ENCODE measurements at regions not wholly inside any gene's neighbourhood (a gene's known extent, or its start where the extent isn't known, plus 50 kb on each side); places are given as distances from the start of the nearest gene placed in this dataset.

DNA sequence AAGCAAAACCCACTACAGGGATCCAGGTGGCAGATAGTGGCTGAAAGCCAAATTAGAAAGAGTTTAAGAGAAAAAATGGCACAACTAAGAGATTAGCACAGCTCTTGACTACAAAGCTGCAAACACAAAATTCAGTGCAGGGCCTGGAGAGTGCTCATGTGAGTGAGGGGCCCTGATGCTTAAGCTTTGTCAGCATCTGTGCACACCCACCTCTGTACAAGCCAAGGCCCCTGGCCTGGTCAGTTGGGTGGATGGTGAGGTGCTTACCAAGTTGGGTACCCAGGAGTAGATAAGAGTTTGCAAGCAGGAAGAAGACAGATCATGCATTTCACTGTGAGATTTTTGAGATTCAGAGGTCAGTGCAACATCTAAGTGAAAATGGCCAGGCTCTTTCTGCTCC is 62.7 kb upstream of the ATP1B1 start:
- no peak overlapping the region for H3K27ac ChIP-seq
- intact Hi-C loops (cut with DNase I) = no loop called here
- no peaks in the 10 kb centered on the region for H3K4me1 ChIP-seq
- no peaks in the 10 kb centered on the region for H3K27me3 ChIP-seq
- DNase-seq (ENCODE audit: extremely low spot score in 2 of 2) = no peak
- H3K9me3 ChIP-seq = no peaks in the 10 kb centered on the region
- H3K36me3 ChIP-seq = no peaks in the 10 kb centered on the region
- H3K4me3 ChIP-seq = no peak overlapping the region
- TF ChIP-seq POLR2AphosphoS5 (IDR thresholded peaks at IDR 0.05; ENCODE audit: insufficient read depth in 1 of 2, low read depth in 1 of 2) = no peak
- no peak for TF ChIP-seq POLR2A (IDR thresholded peaks at IDR 0.05)
- TF ChIP-seq, protein P1, sequence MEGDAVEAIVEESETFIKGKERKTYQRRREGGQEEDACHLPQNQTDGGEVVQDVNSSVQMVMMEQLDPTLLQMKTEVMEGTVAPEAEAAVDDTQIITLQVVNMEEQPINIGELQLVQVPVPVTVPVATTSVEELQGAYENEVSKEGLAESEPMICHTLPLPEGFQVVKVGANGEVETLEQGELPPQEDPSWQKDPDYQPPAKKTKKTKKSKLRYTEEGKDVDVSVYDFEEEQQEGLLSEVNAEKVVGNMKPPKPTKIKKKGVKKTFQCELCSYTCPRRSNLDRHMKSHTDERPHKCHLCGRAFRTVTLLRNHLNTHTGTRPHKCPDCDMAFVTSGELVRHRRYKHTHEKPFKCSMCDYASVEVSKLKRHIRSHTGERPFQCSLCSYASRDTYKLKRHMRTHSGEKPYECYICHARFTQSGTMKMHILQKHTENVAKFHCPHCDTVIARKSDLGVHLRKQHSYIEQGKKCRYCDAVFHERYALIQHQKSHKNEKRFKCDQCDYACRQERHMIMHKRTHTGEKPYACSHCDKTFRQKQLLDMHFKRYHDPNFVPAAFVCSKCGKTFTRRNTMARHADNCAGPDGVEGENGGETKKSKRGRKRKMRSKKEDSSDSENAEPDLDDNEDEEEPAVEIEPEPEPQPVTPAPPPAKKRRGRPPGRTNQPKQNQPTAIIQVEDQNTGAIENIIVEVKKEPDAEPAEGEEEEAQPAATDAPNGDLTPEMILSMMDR (IDR thresholded peaks at IDR 0.05) = no peak

DNA sequence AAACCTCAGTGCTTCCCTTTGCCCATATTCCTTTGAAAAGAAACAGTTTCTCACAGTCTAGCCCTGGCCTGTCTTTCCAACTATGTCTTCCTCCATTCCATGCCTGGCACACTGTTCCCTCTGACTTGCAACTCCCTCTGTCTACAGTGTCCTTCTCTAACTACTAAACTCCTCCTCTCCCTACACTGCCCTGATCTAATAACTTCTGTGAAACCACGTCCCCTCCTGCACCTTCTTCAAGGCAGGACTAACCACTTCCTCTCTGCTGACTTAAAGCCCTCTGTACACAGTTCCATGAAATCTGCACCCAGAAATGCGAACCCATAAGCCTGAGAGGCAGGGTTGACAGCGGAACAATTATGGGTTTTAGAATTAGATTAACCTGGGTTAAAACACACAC is 62.2 kb upstream of the ATP1B1 start:
- no peaks in the 10 kb centered on the region for H3K27me3 ChIP-seq
- no peak for TF ChIP-seq POLR2AphosphoS5 (IDR thresholded peaks at IDR 0.05; ENCODE audit: insufficient read depth in 1 of 2, low read depth in 1 of 2)
- TF ChIP-seq, protein P1 (IDR thresholded peaks at IDR 0.05) = no peak
- TF ChIP-seq POLR2A (IDR thresholded peaks at IDR 0.05) = no peak
- intact Hi-C loops (cut with DNase I) = no loop called here
- no peaks in the 10 kb centered on the region for H3K36me3 ChIP-seq
- H3K4me3 ChIP-seq = no peak overlapping the region
- H3K27ac ChIP-seq = no peak overlapping the region
- H3K9me3 ChIP-seq = no peaks in the 10 kb centered on the region
- no peak for DNase-seq (ENCODE audit: extremely low spot score in 2 of 2)
- no peaks in the 10 kb centered on the region for H3K4me1 ChIP-seq

DNA sequence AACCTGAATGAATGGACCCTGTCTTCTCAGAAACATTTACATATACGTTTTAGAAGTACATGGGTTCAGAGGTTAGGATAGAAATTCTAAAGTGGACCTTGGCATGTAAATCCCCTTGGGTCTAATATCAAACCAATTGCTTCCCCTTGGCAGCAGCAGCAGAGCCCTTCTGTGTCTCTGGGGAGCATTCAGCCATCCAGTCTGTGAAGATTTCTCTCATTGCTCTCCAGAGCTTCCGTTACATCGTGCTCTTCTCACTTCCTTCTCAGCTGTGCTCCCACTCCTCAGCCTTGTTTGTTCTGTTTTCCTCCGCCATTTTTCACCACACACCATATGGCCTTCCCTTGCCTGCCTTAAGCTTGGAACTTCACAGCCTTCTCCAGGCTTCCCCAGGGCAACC is 61.5 kb upstream of the ATP1B1 start:
- Histone ChIP-seq H3K36me3 (no peaks in the 10 kb centered on the region), H3K27me3 (no peaks in the 10 kb centered on the region), H3K27ac (no peak overlapping the region), H3K9me3 (no peaks in the 10 kb centered on the region), H3K4me1 (no peaks in the 10 kb centered on the region), H3K4me3 (no peak overlapping the region)
- TF ChIP-seq, protein P1 (IDR thresholded peaks at IDR 0.05) = no peak
- TF ChIP-seq POLR2AphosphoS5 (IDR thresholded peaks at IDR 0.05; ENCODE audit: insufficient read depth in 1 of 2, low read depth in 1 of 2) (no peak), POLR2A (IDR thresholded peaks at IDR 0.05) (no peak)
- DNase-seq (ENCODE audit: extremely low spot score in 2 of 2) = no peak
- intact Hi-C loops (cut with DNase I) = no loop called here

DNA sequence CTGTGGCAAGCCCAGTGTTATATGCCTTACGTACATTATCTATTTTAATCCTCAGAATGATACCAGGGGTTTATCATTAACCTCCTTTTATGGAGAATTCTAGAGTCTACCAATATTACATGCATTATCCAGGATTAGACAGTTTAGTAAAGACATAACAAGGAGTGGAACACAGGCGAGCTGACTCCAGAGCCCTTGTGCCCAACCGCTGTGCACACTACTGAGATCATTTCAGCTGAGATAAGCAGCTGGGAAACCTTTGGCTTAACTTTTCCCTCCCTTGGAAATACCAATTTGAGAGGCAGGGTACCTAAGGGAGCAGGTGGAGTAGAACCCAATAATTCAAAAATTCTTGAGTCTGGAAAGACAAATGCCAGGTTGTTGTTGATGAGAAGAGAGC is 59.8 kb upstream of the ATP1B1 start:
- Histone ChIP-seq H3K4me3 (no peak overlapping the region), H3K4me1 (no peaks in the 10 kb centered on the region), H3K27ac (no peak overlapping the region), H3K36me3 (no peaks in the 10 kb centered on the region), H3K27me3 (no peaks in the 10 kb centered on the region), H3K9me3 (no peaks in the 10 kb centered on the region)
- intact Hi-C loops (cut with DNase I) = no loop called here
- TF ChIP-seq, protein P1 (IDR thresholded peaks at IDR 0.05) = no peak
- no peak for TF ChIP-seq POLR2A (IDR thresholded peaks at IDR 0.05)
- TF ChIP-seq POLR2AphosphoS5 (IDR thresholded peaks at IDR 0.05; ENCODE audit: insufficient read depth in 1 of 2, low read depth in 1 of 2) = no peak
- DNase-seq (ENCODE audit: extremely low spot score in 2 of 2) = no peak

DNA sequence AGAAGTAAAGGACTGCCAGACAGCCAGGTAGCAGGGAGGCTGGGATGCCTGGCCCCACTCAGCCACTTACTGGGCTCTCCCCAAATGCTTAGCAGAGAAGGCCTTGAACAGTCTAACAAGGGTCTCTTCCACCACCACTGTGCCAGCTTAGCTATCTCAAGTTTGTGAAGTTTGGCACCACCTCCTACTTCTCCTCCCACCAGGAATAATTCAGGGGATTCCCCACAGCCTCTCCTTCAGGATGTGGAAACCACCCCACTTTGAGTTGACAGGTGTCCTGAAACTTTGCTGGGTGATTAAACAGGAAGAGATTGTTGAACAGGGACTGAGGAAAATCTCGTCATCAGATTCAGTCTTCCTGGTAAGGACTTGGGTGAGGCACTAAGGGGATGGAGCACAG is 59.4 kb upstream of the ATP1B1 start:
- TF ChIP-seq POLR2AphosphoS5 (IDR thresholded peaks at IDR 0.05; ENCODE audit: insufficient read depth in 1 of 2, low read depth in 1 of 2) = no peak
- no peak for TF ChIP-seq POLR2A (IDR thresholded peaks at IDR 0.05)
- TF ChIP-seq, protein P1 (IDR thresholded peaks at IDR 0.05) = no peak
- intact Hi-C loops (cut with DNase I) = no loop called here
- H3K9me3 ChIP-seq = no peaks in the 10 kb centered on the region

More for the DNA sequence above, 59.4 kb upstream of the ATP1B1 start:
- H3K36me3 ChIP-seq = no peaks in the 10 kb centered on the region
- H3K27me3 ChIP-seq = no peaks in the 10 kb centered on the region
- H3K4me1 ChIP-seq = no peaks in the 10 kb centered on the region
- H3K27ac ChIP-seq = no peak overlapping the region
- no peak for DNase-seq (ENCODE audit: extremely low spot score in 2 of 2)
- H3K4me3 ChIP-seq = no peak overlapping the region
